Vagina (tissue), 2 donors: ENCODE measurements at regions not wholly inside any gene's neighbourhood (a gene's known extent, or its start where the extent isn't known, plus 50 kb on each side); places are given as distances from the start of the nearest gene placed in this dataset.

Experiments used
- DNase-seq, 2 donors: peaks; one replicate each; pipeline ENCODE4 v3.0.0-alpha.2; 2017; ENCODE audit errors: extremely low spot score in 2 of 2
- H3K27ac ChIP-seq: fragments of 200-600 bp; sonication (generic); one replicate; pipeline ENCODE4 v1.5.1; 2019
- H3K27me3 ChIP-seq: fragments of 200-600 bp; sonication (generic); one replicate; pipeline ENCODE4 v1.5.1; 2019
- H3K36me3 ChIP-seq, 2 donors: fragments of 200-600 bp; sonication (generic); one replicate each; pipeline ENCODE4 v1.5.1; 2017 to 2019
- H3K4me1 ChIP-seq: fragments of 200-600 bp; sonication (generic); one replicate; pipeline ENCODE4 v1.5.1; 2019
- H3K4me3 ChIP-seq, 2 donors: fragments of 200-600 bp; sonication (generic); 1 replicate in 1 of 2; 2 replicates in 1 of 2; pipeline ENCODE4 v1.5.1; 2016 to 2019
- H3K9me3 ChIP-seq: fragments of 200-600 bp; sonication (generic); one replicate; pipeline ENCODE4 v1.5.1; 2019
- POLR2A ChIP-seq, 2 donors: fragments of 450-650 bp; IDR thresholded peaks; one replicate each; pipeline ENCODE4 v1.6.1; 2017; ENCODE audit warnings: antibody characterized with exemption in 2 of 2, mild to moderate bottlenecking in 2 of 2, moderate library complexity in 2 of 2
- POLR2AphosphoS5 ChIP-seq, 2 donors: sonication (generic); formaldehyde crosslinking; IDR thresholded peaks; one replicate each; pipeline ENCODE4 v1.9.0; 2017; ENCODE audit warnings: antibody characterized with exemption in 2 of 2, mild to moderate bottlenecking in 2 of 2, low read depth in 1 of 2; ENCODE audit not compliant: insufficient read depth in 1 of 2
- intact Hi-C: fragments of 100-400 bp; cut with DNase I; formaldehyde crosslinking; loops from one replicate; pipeline ENCODE4 v1.15.1; 2023
- TF ChIP-seq, protein P1 (sequence below), 3 experiments: fragments of 450-650 bp in 2 of 3; fragments of 200-600 bp in 1 of 3; sonication (generic) in 1 of 3; IDR thresholded peaks; one replicate each; pipeline ENCODE4 v1.5.1; 2017 to 2019; ENCODE audit warnings: antibody characterized with exemption in 3 of 3, mild to moderate bottlenecking in 2 of 3, moderate library complexity in 2 of 3

- Histone ChIP-seq H3K36me3 (no peaks in the 10 kb centered on the region), H3K9me3 (no peaks in the 10 kb centered on the region), H3K27me3 (no peaks in the 10 kb centered on the region), H3K4me3 (no peak overlapping the region), H3K27ac (no peak overlapping the region), H3K4me1 (no peaks in the 10 kb centered on the region)
- intact Hi-C loops, result no loop called here
- no peak for DNase-seq
- TF ChIP-seq, protein P1, sequence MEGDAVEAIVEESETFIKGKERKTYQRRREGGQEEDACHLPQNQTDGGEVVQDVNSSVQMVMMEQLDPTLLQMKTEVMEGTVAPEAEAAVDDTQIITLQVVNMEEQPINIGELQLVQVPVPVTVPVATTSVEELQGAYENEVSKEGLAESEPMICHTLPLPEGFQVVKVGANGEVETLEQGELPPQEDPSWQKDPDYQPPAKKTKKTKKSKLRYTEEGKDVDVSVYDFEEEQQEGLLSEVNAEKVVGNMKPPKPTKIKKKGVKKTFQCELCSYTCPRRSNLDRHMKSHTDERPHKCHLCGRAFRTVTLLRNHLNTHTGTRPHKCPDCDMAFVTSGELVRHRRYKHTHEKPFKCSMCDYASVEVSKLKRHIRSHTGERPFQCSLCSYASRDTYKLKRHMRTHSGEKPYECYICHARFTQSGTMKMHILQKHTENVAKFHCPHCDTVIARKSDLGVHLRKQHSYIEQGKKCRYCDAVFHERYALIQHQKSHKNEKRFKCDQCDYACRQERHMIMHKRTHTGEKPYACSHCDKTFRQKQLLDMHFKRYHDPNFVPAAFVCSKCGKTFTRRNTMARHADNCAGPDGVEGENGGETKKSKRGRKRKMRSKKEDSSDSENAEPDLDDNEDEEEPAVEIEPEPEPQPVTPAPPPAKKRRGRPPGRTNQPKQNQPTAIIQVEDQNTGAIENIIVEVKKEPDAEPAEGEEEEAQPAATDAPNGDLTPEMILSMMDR (IDR thresholded peaks at IDR 0.05), result no peak
- no peak for TF ChIP-seq POLR2A (IDR thresholded peaks at IDR 0.05)
- no peak for TF ChIP-seq POLR2AphosphoS5 (IDR thresholded peaks at IDR 0.05; ENCODE audit: insufficient read depth in 1 of 2, low read depth in 1 of 2)
Observed at GRCh38 chr12:29066011-29066588, 83.0 kb upstream of the FAR2 start.

DNA sequence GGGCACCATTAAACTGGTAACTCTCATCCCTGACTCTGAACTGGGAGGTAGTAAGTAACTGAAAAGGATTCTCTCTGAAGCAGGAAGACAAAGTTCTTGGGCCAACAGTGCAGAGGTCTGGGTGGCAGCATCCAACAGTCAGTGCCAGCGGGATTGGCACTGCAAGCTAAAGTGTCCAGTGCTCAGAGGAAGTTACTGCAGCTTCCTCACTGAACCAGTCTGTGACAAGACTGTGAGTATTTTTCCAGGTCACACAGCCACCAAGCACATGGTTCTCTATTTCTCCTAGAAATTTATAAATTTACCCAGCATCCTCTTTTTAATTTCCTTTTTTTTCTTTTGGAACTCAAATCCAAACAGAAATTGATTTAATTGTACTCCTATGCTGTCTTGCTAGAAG, 81.6 kb upstream of the FAR2 start:
- Histone ChIP-seq H3K4me3 (no peak overlapping the region), H3K27ac (no peak overlapping the region), H3K36me3 (no peaks in the 10 kb centered on the region), H3K4me1 (no peaks in the 10 kb centered on the region), H3K9me3 (no peaks in the 10 kb centered on the region), H3K27me3 (no peaks in the 10 kb centered on the region)
- TF ChIP-seq POLR2A (IDR thresholded peaks at IDR 0.05), result no peak
- no peak for TF ChIP-seq POLR2AphosphoS5 (IDR thresholded peaks at IDR 0.05; ENCODE audit: insufficient read depth in 1 of 2, low read depth in 1 of 2)
- TF ChIP-seq, protein P1 (IDR thresholded peaks at IDR 0.05), result no peak
- intact Hi-C loops, result no loop called here
- DNase-seq, result no peak

DNA sequence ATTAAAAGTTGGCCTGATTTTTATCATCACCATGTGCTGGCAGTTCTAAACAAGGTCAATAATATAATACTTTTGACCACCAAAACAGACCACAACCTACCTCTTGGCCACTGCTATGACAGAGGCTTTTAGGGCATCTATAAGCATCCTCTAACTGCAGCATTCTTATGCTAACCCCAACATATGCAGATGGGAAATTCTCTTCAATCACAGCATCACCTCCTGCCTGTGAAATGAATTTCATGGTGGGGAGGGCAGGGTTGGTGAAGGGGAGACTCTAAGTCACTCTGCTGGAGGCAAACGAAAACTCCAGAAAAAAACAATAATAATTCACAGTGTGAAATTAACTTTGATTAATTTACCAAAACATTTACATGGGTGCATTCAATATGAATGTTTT, 78.8 kb upstream of the FAR2 start:
- Histone ChIP-seq H3K4me3 (no peak overlapping the region), H3K4me1 (no peaks in the 10 kb centered on the region), H3K27ac (no peak overlapping the region), H3K36me3 (no peaks in the 10 kb centered on the region), H3K27me3 (no peaks in the 10 kb centered on the region), H3K9me3 (no peaks in the 10 kb centered on the region)
- intact Hi-C loops, result loop anchor here (10.0 kb wide), 1 partner anchor 244 kb away; no protein-coding TSS in a partner anchor
- no peak for DNase-seq
- TF ChIP-seq, protein P1 (IDR thresholded peaks at IDR 0.05), result no peak
- TF ChIP-seq POLR2AphosphoS5 (IDR thresholded peaks at IDR 0.05; ENCODE audit: insufficient read depth in 1 of 2, low read depth in 1 of 2) (no peak), POLR2A (IDR thresholded peaks at IDR 0.05) (no peak)

DNA sequence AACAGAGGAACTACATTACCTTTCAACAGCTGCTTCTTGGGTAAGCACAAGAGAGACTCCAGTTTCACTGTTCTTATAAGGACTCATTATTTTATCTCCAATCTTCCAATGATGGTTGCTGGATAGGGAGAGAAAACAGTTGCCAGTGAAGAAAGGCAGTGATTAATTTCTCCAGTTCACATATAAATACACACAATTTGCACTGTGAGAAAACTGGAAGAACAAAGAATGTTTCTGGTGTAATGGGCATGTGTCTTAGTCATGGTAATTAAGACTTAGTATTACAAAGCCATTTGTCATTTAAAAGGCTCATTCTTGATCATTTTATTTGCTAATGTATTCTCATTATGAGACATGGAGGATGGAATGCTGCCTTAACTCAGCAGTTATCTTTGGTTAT, 78.0 kb upstream of the FAR2 start:
- intact Hi-C loops, result loop anchor here (10.0 kb wide), 1 partner anchor 244 kb away; no protein-coding TSS in a partner anchor
- H3K27me3 ChIP-seq, result no peaks in the 10 kb centered on the region
- no peak for TF ChIP-seq POLR2A (IDR thresholded peaks at IDR 0.05)
- TF ChIP-seq, protein P1 (IDR thresholded peaks at IDR 0.05), result no peak

DNA sequence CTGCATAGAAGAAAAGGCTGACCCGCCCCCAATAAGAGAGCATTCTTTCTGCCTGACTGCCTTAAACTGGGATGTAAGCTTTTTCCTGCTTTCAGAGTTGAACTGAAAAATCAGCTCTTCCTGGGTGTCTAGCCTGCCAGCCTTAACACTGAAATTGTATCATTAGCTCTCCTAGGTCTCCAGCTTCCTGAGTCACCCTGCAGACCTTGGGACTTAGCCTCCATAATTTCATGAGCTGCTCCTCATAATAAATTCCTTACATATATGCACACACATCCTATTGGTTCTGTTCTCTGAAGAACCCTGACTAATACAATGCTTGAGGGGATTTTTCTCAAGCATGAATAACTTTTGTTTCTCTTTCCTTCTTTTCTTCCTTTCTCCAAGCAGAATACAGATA, 76.4 kb upstream of the FAR2 start:
- Histone ChIP-seq H3K36me3 (no peaks in the 10 kb centered on the region), H3K4me1 (no peaks in the 10 kb centered on the region), H3K9me3 (no peaks in the 10 kb centered on the region), H3K27me3 (no peaks in the 10 kb centered on the region), H3K4me3 (no peak overlapping the region), H3K27ac (no peak overlapping the region)
- no peak for DNase-seq
- no peak for TF ChIP-seq POLR2A (IDR thresholded peaks at IDR 0.05)
- TF ChIP-seq, protein P1 (IDR thresholded peaks at IDR 0.05), result no peak
- TF ChIP-seq POLR2AphosphoS5 (IDR thresholded peaks at IDR 0.05; ENCODE audit: insufficient read depth in 1 of 2, low read depth in 1 of 2), result no peak
- intact Hi-C loops, result loop anchor here (10.0 kb wide), 1 partner anchor 242 kb away; no protein-coding TSS in a partner anchor

More for the DNA sequence above, 78.0 kb upstream of the FAR2 start:
- Histone ChIP-seq H3K9me3 (no peaks in the 10 kb centered on the region), H3K36me3 (no peaks in the 10 kb centered on the region), H3K4me3 (no peak overlapping the region), H3K4me1 (no peaks in the 10 kb centered on the region), H3K27ac (no peak overlapping the region)
- no peak for DNase-seq
